Tibial nerve (tissue), 4 donors: ENCODE measurements at regions not wholly inside any gene's neighbourhood (a gene's known extent, or its start where the extent isn't known, plus 50 kb on each side); places are given as distances from the start of the nearest gene placed in this dataset.

ENCODE experiments used
- DNase-seq, 2 donors: peaks; one replicate each; pipeline ENCODE4 v3.0.0-alpha.2; 2019; ENCODE audit warnings: low spot score in 2 of 2
- H3K27ac ChIP-seq, 4 donors: fragments of 200-600 bp; sonication (generic) in 3 of 4; one replicate each; pipeline ENCODE4 v1.5.1; 2017 to 2019; ENCODE audit warnings: mild to moderate bottlenecking in 1 of 4
- H3K27me3 ChIP-seq, 2 donors: fragments of 200-600 bp; sonication (generic) in 1 of 2; one replicate each; pipeline versions ENCODE4 v1.5.1 to v1.6.0; 2017 to 2019
- H3K36me3 ChIP-seq, 3 donors: fragments of 200-600 bp; sonication (generic); one replicate each; pipeline ENCODE4 v1.5.1; 2018 to 2019
- H3K4me1 ChIP-seq, 4 donors: fragments of 200-600 bp; sonication (generic) in 3 of 4; one replicate each; pipeline ENCODE4 v1.5.1; 2017 to 2019
- H3K4me3 ChIP-seq, 4 donors: fragments of 200-600 bp; sonication (generic) in 3 of 4; one replicate each; pipeline ENCODE4 v1.5.1; 2017 to 2019; ENCODE audit warnings: mild to moderate bottlenecking in 1 of 4, moderate library complexity in 1 of 4
- H3K9me3 ChIP-seq, 4 donors: fragments of 200-600 bp; sonication (generic) in 3 of 4; one replicate each; pipeline ENCODE4 v1.5.1; 2017 to 2019
- CTCF ChIP-seq, 5 experiments: fragments of 200-600 bp in 3 of 5; fragments of 450-650 bp in 2 of 5; sonication (generic) in 3 of 5; IDR thresholded peaks; one replicate each; pipeline ENCODE4 v1.5.1; 2016 to 2019; ENCODE audit warnings: antibody characterized with exemption in 5 of 5, mild to moderate bottlenecking in 3 of 5, moderate library complexity in 2 of 5
- EP300 ChIP-seq, 2 donors: sonication (generic); formaldehyde crosslinking; IDR thresholded peaks; one replicate each; pipeline ENCODE4 v1.6.1; 2017; ENCODE audit warnings: antibody characterized with exemption in 2 of 2, mild to moderate bottlenecking in 1 of 2
- POLR2A ChIP-seq, 2 donors: fragments of 450-650 bp; IDR thresholded peaks; one replicate each; pipeline ENCODE4 v1.6.1; 2017; ENCODE audit warnings: antibody characterized with exemption in 2 of 2, mild to moderate bottlenecking in 2 of 2, moderate library complexity in 2 of 2
- WGBS, 2 donors: methylation state at CpG; one replicate each; pipeline ENCODE4 v1.1.5; 2018; 5-methylcytosine and 5-hydroxymethylcytosine counted together

- no peaks in the 10 kb centered on the region for H3K9me3 ChIP-seq
- H3K4me3 ChIP-seq, result no peak overlapping the region
- no peak for DNase-seq
- peaks cover 0 to 8% (median 0%) of the 10 kb centered on the region in 4 donors for H3K4me1 ChIP-seq
- no peak overlapping the region for H3K27ac ChIP-seq
- no peak for TF ChIP-seq POLR2A (IDR thresholded peaks at IDR 0.05)
- no peak for TF ChIP-seq EP300 (IDR thresholded peaks at IDR 0.05)
- no peak for TF ChIP-seq CTCF (IDR thresholded peaks at IDR 0.05)
- H3K36me3 ChIP-seq, result no peaks in the 10 kb centered on the region
- no peaks in the 10 kb centered on the region for H3K27me3 ChIP-seq
- WGBS, 2 donors, result 15 to 18% methylated on average over 5 of the region's 5 CpGs
These were observed 1018.7 kb downstream of the TYW1 start for GRCh38 chr7:68015122-68015977.

- WGBS, 2 donors, result 51 to 62% methylated on average over 2 of the region's 2 CpGs
- peaks cover 0 to 8% (median 0%) of the 10 kb centered on the region in 4 donors for H3K4me1 ChIP-seq
- H3K27ac ChIP-seq, result no peak overlapping the region
- no peaks in the 10 kb centered on the region for H3K27me3 ChIP-seq
- no peaks in the 10 kb centered on the region for H3K36me3 ChIP-seq
- H3K4me3 ChIP-seq, result no peak overlapping the region
- DNase-seq, result no peak
- no peak for TF ChIP-seq CTCF (IDR thresholded peaks at IDR 0.05)
- TF ChIP-seq POLR2A (IDR thresholded peaks at IDR 0.05), result no peak
- no peak for TF ChIP-seq EP300 (IDR thresholded peaks at IDR 0.05)
- no peaks in the 10 kb centered on the region for H3K9me3 ChIP-seq
These were observed 1019.4 kb downstream of the TYW1 start for GRCh38 chr7:68015978-68016532.

- Histone ChIP-seq H3K36me3 (no peaks in the 10 kb centered on the region), H3K9me3 (no peaks in the 10 kb centered on the region), H3K27ac (no peak overlapping the region), H3K27me3 (no peaks in the 10 kb centered on the region), H3K4me3 (no peak overlapping the region), H3K4me1 (peaks cover 0 to 8% (median 0%) of the 10 kb centered on the region in 4 donors)
- TF ChIP-seq POLR2A (IDR thresholded peaks at IDR 0.05), result no peak
- no peak for TF ChIP-seq CTCF (IDR thresholded peaks at IDR 0.05)
- no peak for TF ChIP-seq EP300 (IDR thresholded peaks at IDR 0.05)
- DNase-seq, result no peak
- 80 to 81% methylated on average over 3 of the region's 3 CpGs for WGBS, 2 donors
These were observed 1023.5 kb downstream of the TYW1 start for GRCh38 chr7:68020102-68020501.

GRCh38 chr7:68025369-68025768 lies 1028.7 kb downstream of the TYW1 start:
- TF ChIP-seq POLR2A (IDR thresholded peaks at IDR 0.05), result no peak
- no peak for TF ChIP-seq EP300 (IDR thresholded peaks at IDR 0.05)
- TF ChIP-seq CTCF (IDR thresholded peaks at IDR 0.05), result no peak
- no peaks in the 10 kb centered on the region for H3K4me1 ChIP-seq

GRCh38 chr7:68030530-68030929 lies 1033.9 kb downstream of the TYW1 start:
- no peaks in the 10 kb centered on the region for H3K27me3 ChIP-seq
- DNase-seq, result no peak
- WGBS, 2 donors, result 79 to 95% methylated on average over 3 of the region's 3 CpGs
- TF ChIP-seq POLR2A (IDR thresholded peaks at IDR 0.05) (no peak), EP300 (IDR thresholded peaks at IDR 0.05) (no peak), CTCF (IDR thresholded peaks at IDR 0.05) (no peak)
- H3K9me3 ChIP-seq, result peaks cover 0 to 12% (median 0%) of the 10 kb centered on the region in 4 donors
- H3K36me3 ChIP-seq, result no peaks in the 10 kb centered on the region
- no peak overlapping the region for H3K27ac ChIP-seq
- no peak overlapping the region for H3K4me3 ChIP-seq
- H3K4me1 ChIP-seq, result no peaks in the 10 kb centered on the region

More at GRCh38 chr7:68025369-68025768, 1028.7 kb downstream of the TYW1 start:
- Histone ChIP-seq H3K36me3 (no peaks in the 10 kb centered on the region), H3K27me3 (no peaks in the 10 kb centered on the region), H3K4me3 (no peak overlapping the region), H3K9me3 (peaks cover 0 to 8% (median 0%) of the 10 kb centered on the region in 4 donors), H3K27ac (no peak overlapping the region)
- DNase-seq, result no peak
